H1 (cell line): ENCODE measurements at regions not wholly inside any gene's neighbourhood (a gene's known extent, or its start where the extent isn't known, plus 50 kb on each side); places are given as distances from the start of the nearest gene placed in this dataset.

Experiments
- CTCF ChIA-PET: fragments of 300-600 bp; sonication (Branson Sonifier 250); formaldehyde crosslinking; loops from one replicate; lab custom pipeline; 2021; ENCODE audit not compliant: partially characterized antibody; lab: Charles Lee
- POLR2A ChIA-PET: fragments of 300-600 bp; sonication (Branson Sonifier 250); formaldehyde crosslinking; loops from one replicate; lab custom pipeline; 2021; ENCODE audit warnings: inconsistent platforms; ENCODE audit not compliant: partially characterized antibody; lab: Charles Lee
- DNase-seq, 2 experiments: peaks; one replicate each; pipeline versions ENCODE4 v3.0.0 to v3.0.0-alpha.2; 2010 to 2022; ENCODE audit warnings: low spot score in 2 of 2, low read depth in 1 of 2, mixed read lengths in 1 of 2
- FAIRE-seq: peaks from 2 replicates; lab custom pipeline; 2011; peaks lifted over from hg19 to GRCh38; lab: Jason Lieb, UNC
- H2AFZ ChIP-seq: 2 replicates; pipeline ENCODE4 v1.8.1; 2012; ENCODE audit warnings: low read length, inconsistent platforms
- H2AK5ac ChIP-seq: 2 replicates; pipeline ENCODE4 v1.6.1; 2013; ENCODE audit warnings: low read depth, low read length
- H2BK120ac ChIP-seq: replicated peaks from 2 replicates; pipeline ENCODE3; 2013; ENCODE audit warnings: low read depth, low read length, inconsistent platforms
- H2BK12ac ChIP-seq: 2 replicates; pipeline ENCODE4 v1.6.1; 2013; ENCODE audit warnings: low read depth, low read length
- H2BK15ac ChIP-seq: 2 replicates; pipeline ENCODE4 v1.6.1; 2013; ENCODE audit warnings: low read length
- H2BK20ac ChIP-seq: 2 replicates; pipeline ENCODE4 v1.6.1; 2013; ENCODE audit warnings: low read length
- H2BK5ac ChIP-seq: 2 replicates; pipeline ENCODE4 v1.6.1; 2013; ENCODE audit warnings: low read depth, low read length
- H3K14ac ChIP-seq: 2 replicates; pipeline ENCODE4 v1.6.1; 2013; ENCODE audit warnings: inconsistent platforms; ENCODE audit not compliant: insufficient read length
- H3K18ac ChIP-seq: 2 replicates; pipeline ENCODE4 v1.6.1; 2013; ENCODE audit warnings: low read length; ENCODE audit errors: extremely low read depth
- H3K23ac ChIP-seq: 2 replicates; pipeline ENCODE4 v1.6.1; 2013; ENCODE audit warnings: inconsistent platforms; ENCODE audit not compliant: insufficient read length
- H3K23me2 ChIP-seq: 2 replicates; pipeline ENCODE4 v1.6.1; 2013; ENCODE audit warnings: low read depth, low read length
- H3K27ac ChIP-seq: 2 replicates; pipeline ENCODE4 v1.6.1; 2011; ENCODE audit warnings: low read depth, low read length, inconsistent platforms
- H3K27me3 ChIP-seq, 4 experiments: replicated peaks in 1 of 4; 1 replicate in 1 of 4; 2 replicates in 3 of 4; pipeline versions ENCODE4 v1.6.1 to v1.8.1; 2011 to 2013; ENCODE audit warnings: low read length in 3 of 4, mild to moderate bottlenecking in 3 of 4, inconsistent platforms in 2 of 4, mixed read lengths in 2 of 4, moderate library complexity in 1 of 4; ENCODE audit not compliant: control insufficient read depth in 3 of 4, insufficient read depth in 3 of 4; ENCODE audit errors: extremely low read depth in 1 of 4
- H3K36me3 ChIP-seq, 4 experiments: 2 replicates each; pipeline versions ENCODE4 v1.6.1 to v1.8.1; 2011 to 2013; ENCODE audit warnings: mild to moderate bottlenecking in 4 of 4, low read length in 3 of 4, moderate library complexity in 2 of 4, control low read depth in 1 of 4, inconsistent platforms in 1 of 4; ENCODE audit not compliant: insufficient read depth in 4 of 4, control insufficient read depth in 2 of 4
- H3K4ac ChIP-seq: replicated peaks from 2 replicates; pipeline ENCODE3; 2013; ENCODE audit warnings: low read length, low read depth, mixed read lengths, inconsistent platforms; ENCODE audit not compliant: insufficient read length
- H3K4me1 ChIP-seq, 4 experiments: replicated peaks in 1 of 4; 1 replicate in 1 of 4; 2 replicates in 3 of 4; pipeline versions ENCODE4 v1.6.1 to v1.8.1; 2011 to 2013; ENCODE audit warnings: low read length in 3 of 4, inconsistent platforms in 2 of 4, mixed read lengths in 1 of 4; ENCODE audit not compliant: insufficient read depth in 4 of 4, control insufficient read depth in 3 of 4
- H3K4me2 ChIP-seq, 2 experiments: 2 replicates each; pipeline versions ENCODE4 v1.6.1 to v1.8.1; 2011 to 2013; ENCODE audit warnings: low read depth in 2 of 2, low read length in 2 of 2, control low read depth in 1 of 2, inconsistent platforms in 1 of 2, mild to moderate bottlenecking in 1 of 2; ENCODE audit not compliant: insufficient read depth in 1 of 2
- H3K4me3 ChIP-seq, 4 experiments: fragments of 200-600, 300-600 bp in 1 of 4; sonication (generic), shearing (Covaris generic), sonication (Bioruptor Twin) in 1 of 4; 2 replicates each; pipeline versions ENCODE4 v1.5.1 to v1.8.1; 2011 to 2016; ENCODE audit warnings: low read length in 4 of 4, low read depth in 3 of 4, control low read depth in 2 of 4, inconsistent platforms in 2 of 4, mild to moderate bottlenecking in 2 of 4, mixed read lengths in 1 of 4, moderate library complexity in 1 of 4; ENCODE audit not compliant: insufficient read depth in 2 of 4; ENCODE audit errors: extremely low read depth in 1 of 4
- H3K56ac ChIP-seq: replicated peaks from 2 replicates; pipeline ENCODE3; 2013; ENCODE audit warnings: low read depth, mild to moderate bottlenecking, mixed read lengths, low read length, inconsistent platforms; ENCODE audit not compliant: insufficient read length
- H3K79me1 ChIP-seq: 2 replicates; pipeline ENCODE4 v1.6.1; 2013; ENCODE audit warnings: low read depth, low read length, control low read depth
- H3K79me2 ChIP-seq, 2 experiments: 2 replicates each; pipeline versions ENCODE4 v1.6.1 to v1.8.1; 2012 to 2013; ENCODE audit warnings: low read length in 2 of 2, mild to moderate bottlenecking in 2 of 2, inconsistent platforms in 1 of 2; ENCODE audit not compliant: insufficient read depth in 2 of 2, control insufficient read depth in 1 of 2
- H3K9ac ChIP-seq, 4 experiments: replicated peaks in 1 of 4; 1 replicate in 1 of 4; 2 replicates in 3 of 4; pipeline versions ENCODE4 v1.6.1 to v1.8.1; 2011 to 2013; ENCODE audit warnings: low read depth in 3 of 4, low read length in 3 of 4, control low read depth in 2 of 4, mild to moderate bottlenecking in 2 of 4, moderate library complexity in 2 of 4, inconsistent platforms in 1 of 4; ENCODE audit errors: extremely low read depth in 1 of 4
- H3K9me3 ChIP-seq, 2 experiments: 2 replicates each; pipeline versions ENCODE4 v1.6.1 to v1.8.1; 2012 to 2013; ENCODE audit warnings: mild to moderate bottlenecking in 2 of 2, moderate library complexity in 2 of 2, control low read depth in 1 of 2, inconsistent platforms in 1 of 2, low read depth in 1 of 2, low read length in 1 of 2, mixed read lengths in 1 of 2; ENCODE audit not compliant: insufficient read depth in 2 of 2
- H4K20me1 ChIP-seq, 2 experiments: replicated peaks in 1 of 2; 2 replicates each; pipeline versions ENCODE3 to v1.8.1; 2011 to 2013; ENCODE audit warnings: inconsistent platforms in 2 of 2, low read length in 2 of 2, mild to moderate bottlenecking in 1 of 2; ENCODE audit not compliant: insufficient read depth in 2 of 2, control insufficient read depth in 1 of 2
- H4K5ac ChIP-seq: 2 replicates; pipeline ENCODE4 v1.6.1; 2013; ENCODE audit warnings: low read length, low read depth, mixed read lengths, inconsistent platforms; ENCODE audit not compliant: insufficient read length
- H4K8ac ChIP-seq: 2 replicates; pipeline ENCODE4 v1.8.0; 2013; ENCODE audit warnings: mild to moderate bottlenecking, moderate library complexity, low read length, inconsistent platforms; ENCODE audit not compliant: insufficient read depth; ENCODE audit errors: extremely low read depth
- H4K91ac ChIP-seq: replicated peaks from 2 replicates; pipeline ENCODE3; 2013; ENCODE audit warnings: low read length, mixed read lengths, inconsistent platforms; ENCODE audit not compliant: insufficient read length
- ATF2 ChIP-seq: IDR thresholded peaks from 2 replicates; pipeline ENCODE4 v1.6.1; 2012; ENCODE audit warnings: low read length, inconsistent platforms
- CHD2 ChIP-seq: IDR thresholded peaks from 2 replicates; pipeline ENCODE4 v1.6.1; 2012; ENCODE audit warnings: low read length, improper control_type of control experiment
- CTCF ChIP-seq, 3 experiments: IDR thresholded peaks; 1 replicate in 2 of 3; 2 replicates in 1 of 3; pipeline versions ENCODE4 v1.5.1 to v1.6.1; 2011; ENCODE audit warnings: low read length in 3 of 3, mild to moderate bottlenecking in 3 of 3, inconsistent platforms in 2 of 3, low read depth in 1 of 3, moderate library complexity in 1 of 3; ENCODE audit not compliant: insufficient read depth in 1 of 3; ENCODE audit errors: control extremely low read depth in 1 of 3
- HDAC6 ChIP-seq: IDR thresholded peaks from one replicate; pipeline ENCODE4 v1.7.1; 2012; ENCODE audit warnings: low read depth, mild to moderate bottlenecking, inconsistent platforms, low read length, moderate library complexity
- KDM1A ChIP-seq: fragments of 200-600, 300-600 bp; sonication (generic); IDR thresholded peaks from 2 replicates; pipeline ENCODE4 v1.7.1; 2016; ENCODE audit warnings: mild to moderate bottlenecking, low read length, borderline replicate concordance
- PHF8 ChIP-seq: fragments of 200-600 bp; sonication (generic); conservative IDR thresholded peaks from 2 replicates; pipeline ENCODE4 v1.7.1; 2012; ENCODE audit warnings: low read depth, mild to moderate bottlenecking, inconsistent platforms, low read length, moderate library complexity
- POLR2AphosphoS5 ChIP-seq: IDR thresholded peaks from 2 replicates; pipeline ENCODE4 v1.6.1; 2011; ENCODE audit warnings: low read depth, low read length
- RNF2 ChIP-seq: fragments of 200-900, 300-1000 bp; sonication (generic); IDR thresholded peaks from 2 replicates; pipeline ENCODE4 v1.7.1; 2016; ENCODE audit warnings: borderline replicate concordance, low read depth, mild to moderate bottlenecking, antibody characterized with exemption, low read length; ENCODE audit not compliant: poor library complexity, severe bottlenecking; ENCODE audit errors: missing control alignments
- SIN3A ChIP-seq, 2 experiments: IDR thresholded peaks in 1 of 2; conservative IDR thresholded peaks in 1 of 2; 2 replicates each; pipeline ENCODE4 v1.6.1; 2011 to 2012; ENCODE audit warnings: low read length in 2 of 2, improper control_type of control experiment in 1 of 2, low read depth in 1 of 2, mild to moderate bottlenecking in 1 of 2
- TBP ChIP-seq: IDR thresholded peaks from 2 replicates; pipeline ENCODE4 v1.6.1; 2011; ENCODE audit warnings: low read depth, low read length, improper control_type of control experiment
- WGBS, 2 experiments: shearing (Covaris generic) in 1 of 2; methylation state at CpG; one replicate each; pipeline versions ENCODE4 v1.1.6 to v1.1.7; 2013 to 2015; ENCODE audit warnings: low lambda C conversion rate in 2 of 2, mixed read lengths in 2 of 2, inconsistent platforms in 1 of 2, low coverage in 1 of 2, missing lambda C conversion rate in 1 of 2; ENCODE audit not compliant: insufficient replicate concordance in 2 of 2, insufficient coverage in 1 of 2, insufficient read length in 1 of 2; ENCODE audit errors: extremely low coverage in 1 of 2, missing lambda C conversion rate in 1 of 2; 5-methylcytosine and 5-hydroxymethylcytosine counted together

DNA sequence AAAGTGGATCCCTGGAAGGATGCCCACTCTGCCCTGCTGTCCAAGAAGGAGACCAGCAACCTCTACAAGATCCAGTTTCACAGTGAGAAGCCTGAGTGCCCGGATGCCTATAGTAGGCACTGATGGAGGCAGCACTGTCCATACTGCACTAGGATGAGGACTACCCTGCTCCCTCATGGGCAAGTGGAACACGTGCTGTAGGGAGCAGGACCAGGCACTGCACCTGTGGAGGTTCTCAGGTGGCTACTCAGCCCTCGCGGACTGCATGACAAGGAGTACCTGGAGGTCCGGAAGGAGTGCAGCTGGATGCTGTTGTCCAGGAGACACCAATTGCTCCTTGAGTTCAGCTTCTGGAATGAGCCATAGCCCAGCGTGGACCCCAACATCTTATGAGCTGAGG is 146.1 kb upstream of the NLRP1 start:
- ChIA-PET POLR2A (no interaction called here), CTCF (interaction anchor here (1.1 kb wide), 1 partner anchor 19 kb away, joined by 3 read pairs; no protein-coding TSS in a partner anchor)
- H4K5ac ChIP-seq: no peak overlapping the region
- H3K79me2 ChIP-seq: no peaks in the 10 kb centered on the region
- H3K56ac ChIP-seq: no peak overlapping the region
- no peak overlapping the region for H3K23ac ChIP-seq
- no peaks in the 10 kb centered on the region for H3K27me3 ChIP-seq
- no peak overlapping the region for H2BK12ac ChIP-seq
- H2AFZ ChIP-seq: no peak overlapping the region
- no peak overlapping the region for H4K91ac ChIP-seq
- H2BK20ac ChIP-seq: no peak overlapping the region
- no peak overlapping the region for H3K14ac ChIP-seq
- DNase-seq (no peak), FAIRE-seq (no peak)
- 75% methylated on average over 6 of the region's 6 CpGs; no CpG with 5 or more reads in 1 of the 2 experiments for WGBS, 2 experiments
- H3K9me3 ChIP-seq: peaks cover 0 to 4% of the 10 kb centered on the region in 2 experiments; a peak in 1 of 4 replicates
- H4K20me1 ChIP-seq: no peaks in the 10 kb centered on the region
- no peak overlapping the region for H3K4me3 ChIP-seq
- no peak overlapping the region for H3K9ac ChIP-seq
- H3K79me1 ChIP-seq: no peaks in the 10 kb centered on the region
- H2BK15ac ChIP-seq: no peak overlapping the region
- H4K8ac ChIP-seq: no peak overlapping the region
- H3K23me2 ChIP-seq: no peaks in the 10 kb centered on the region
- H3K36me3 ChIP-seq: no peaks in the 10 kb centered on the region
- no peak overlapping the region for H2BK120ac ChIP-seq
- H3K27ac ChIP-seq: no peak overlapping the region
- no peak overlapping the region for H3K4me2 ChIP-seq
- no peak overlapping the region for H3K18ac ChIP-seq
- H3K4ac ChIP-seq: no peak overlapping the region
- no peak overlapping the region for H2AK5ac ChIP-seq
- no peak overlapping the region for H2BK5ac ChIP-seq
- H3K4me1 ChIP-seq: no peaks in the 10 kb centered on the region
- TF ChIP-seq RNF2 (no peak), PHF8 (no peak), HDAC6 (no peak), KDM1A (no peak), CTCF (IDR thresholded peaks at IDR 0.05; ENCODE audit: control extremely low read depth in 1 of 3, insufficient read depth in 1 of 3, low read depth in 1 of 3, low read length in 3 of 3) (no peak), CHD2 (no peak), POLR2AphosphoS5 (no peak), ATF2 (no peak), SIN3A (conservative IDR thresholded peaks at IDR 0.05 in 1 of 2, IDR thresholded peaks at IDR 0.05 in 1 of 2; ENCODE audit: low read depth in 1 of 2, low read length in 2 of 2) (no peak), TBP (no peak)
